GM12873 (cell line): ENCODE measurements at regions not wholly inside any gene's neighbourhood (a gene's known extent, or its start where the extent isn't known, plus 50 kb on each side); places are given as distances from the start of the nearest gene placed in this dataset.

Experiments
- CTCF ChIP-seq: IDR thresholded peaks from 2 replicates; pipeline ENCODE4 v1.5.1; 2012; ENCODE audit warnings: low read depth, mild to moderate bottlenecking, moderate library complexity, low read length, control low read depth; ENCODE audit not compliant: insufficient read depth; ENCODE audit errors: missing control alignments

GRCh38 chr20:21017528-21018085, 88.6 kb downstream of the LINC00237 start:
- TF ChIP-seq CTCF = no peak

GRCh38 chr20:21016751-21017150, 89.4 kb downstream of the LINC00237 start:
- TF ChIP-seq CTCF = no peak

GRCh38 chr20:21014528-21014927, 91.6 kb downstream of the LINC00237 start:
- TF ChIP-seq CTCF = no peak

GRCh38 chr20:21008951-21009350, 97.2 kb downstream of the LINC00237 start:
- TF ChIP-seq CTCF = no peak

GRCh38 chr20:21006611-21007010, 99.5 kb downstream of the LINC00237 start:
- no peak for TF ChIP-seq CTCF

GRCh38 chr20:21004386-21005076, 101.6 kb downstream of the LINC00237 start:
- no peak for TF ChIP-seq CTCF

- no peak for TF ChIP-seq CTCF
Observed at GRCh38 chr20:21003902-21004301, 102.3 kb downstream of the LINC00237 start.
